Immature natural killer cell (primary cell): ENCODE measurements at regions not wholly inside any gene's neighbourhood (a gene's known extent, or its start where the extent isn't known, plus 50 kb on each side); places are given as distances from the start of the nearest gene placed in this dataset.

ENCODE experiments used
- DNase-seq, 3 donors: peaks; one replicate each; pipeline ENCODE4 v3.0.0; 2022; ENCODE audit warnings: mixed read lengths in 1 of 3
- H3K27ac Mint-ChIP-seq, 6 donors: one replicate each; pipeline ENCODE4 v1.8.0; 2020; ENCODE audit warnings: mixed read lengths in 6 of 6, mild to moderate bottlenecking in 5 of 6, inconsistent platforms in 4 of 6, moderate library complexity in 3 of 6
- H3K27me3 Mint-ChIP-seq, 3 donors: one replicate each; pipeline ENCODE4 v1.8.0; 2020 to 2021; ENCODE audit warnings: low read depth in 3 of 3, mild to moderate bottlenecking in 3 of 3, mixed read lengths in 3 of 3, moderate library complexity in 3 of 3, inconsistent platforms in 1 of 3
- H3K36me3 Mint-ChIP-seq, 3 donors: one replicate each; pipeline ENCODE4 v1.8.0; 2020; ENCODE audit warnings: mixed read lengths in 3 of 3, inconsistent platforms in 2 of 3, mild to moderate bottlenecking in 2 of 3
- H3K4me1 Mint-ChIP-seq, 2 donors: one replicate each; pipeline ENCODE4 v1.8.0; 2020; ENCODE audit warnings: inconsistent platforms in 2 of 2, mild to moderate bottlenecking in 2 of 2, mixed read lengths in 2 of 2, moderate library complexity in 1 of 2
- H3K4me3 Mint-ChIP-seq, 5 donors: one replicate each; pipeline ENCODE4 v1.8.0; 2020; ENCODE audit warnings: mild to moderate bottlenecking in 5 of 5, mixed read lengths in 5 of 5, inconsistent platforms in 3 of 5, moderate library complexity in 3 of 5
- H3K9me3 Mint-ChIP-seq, 6 donors: one replicate each; pipeline ENCODE4 v1.8.0; 2020; ENCODE audit warnings: mild to moderate bottlenecking in 6 of 6, mixed read lengths in 6 of 6, inconsistent platforms in 4 of 6, moderate library complexity in 3 of 6

DNA sequence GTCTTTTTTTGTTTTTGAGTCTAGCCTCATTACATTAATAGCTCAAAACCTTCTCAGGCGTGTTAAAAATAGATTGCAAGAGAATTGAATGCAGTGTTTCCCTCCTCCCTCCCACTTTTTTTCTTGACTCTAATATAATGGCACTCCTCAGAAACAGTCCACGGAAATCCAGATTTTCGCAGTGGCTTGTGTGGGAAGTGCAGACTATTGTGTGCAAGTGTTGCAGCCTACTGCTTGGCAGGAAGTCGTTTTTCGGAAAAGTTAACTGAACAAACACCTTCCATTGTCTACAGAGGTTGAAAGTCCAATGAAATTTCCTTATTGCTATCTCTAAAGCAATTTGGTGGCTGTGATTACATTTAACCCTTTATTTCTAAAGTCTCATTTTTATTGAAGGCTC is 147.9 kb upstream of the E2F7 start:
- peaks cover 2 to 21% (median 9%) of the 10 kb centered on the region in 6 donors for H3K9me3 Mint-ChIP-seq
- H3K36me3 Mint-ChIP-seq, result no peaks in the 10 kb centered on the region
- no peaks in the 10 kb centered on the region for H3K4me1 Mint-ChIP-seq
- no peak for DNase-seq
- no peak overlapping the region for H3K27ac Mint-ChIP-seq
- no peak overlapping the region for H3K4me3 Mint-ChIP-seq
- H3K27me3 Mint-ChIP-seq, result peaks cover 0 to 2% (median 0%) of the 10 kb centered on the region in 3 donors

DNA sequence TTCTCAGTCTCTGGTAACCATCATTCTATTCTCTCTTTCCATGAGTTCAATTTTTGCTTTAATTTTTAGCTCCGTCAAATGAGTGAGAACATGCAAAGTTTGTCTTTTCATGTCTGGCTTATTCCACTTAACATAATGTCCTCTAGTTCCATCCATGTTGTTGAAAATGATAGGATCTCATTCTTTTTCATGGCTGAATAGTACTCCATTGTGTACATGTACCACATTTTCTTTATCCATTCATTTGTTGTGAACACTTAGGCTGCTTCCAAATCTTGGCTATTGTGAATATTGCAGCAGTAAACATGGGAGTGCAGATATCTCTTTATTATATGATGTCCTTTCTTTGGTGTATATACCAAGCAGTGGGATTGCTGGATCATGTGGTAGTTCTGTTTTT is 145.4 kb upstream of the E2F7 start:
- Mint-ChIP-seq H3K27me3 (peaks cover 0 to 2% (median 0%) of the 10 kb centered on the region in 3 donors), H3K27ac (no peak overlapping the region), H3K36me3 (no peaks in the 10 kb centered on the region), H3K4me1 (no peaks in the 10 kb centered on the region), H3K9me3 (peaks cover 2 to 29% (median 8%) of the 10 kb centered on the region in 6 donors), H3K4me3 (no peak overlapping the region)
- DNase-seq, result no peak

DNA sequence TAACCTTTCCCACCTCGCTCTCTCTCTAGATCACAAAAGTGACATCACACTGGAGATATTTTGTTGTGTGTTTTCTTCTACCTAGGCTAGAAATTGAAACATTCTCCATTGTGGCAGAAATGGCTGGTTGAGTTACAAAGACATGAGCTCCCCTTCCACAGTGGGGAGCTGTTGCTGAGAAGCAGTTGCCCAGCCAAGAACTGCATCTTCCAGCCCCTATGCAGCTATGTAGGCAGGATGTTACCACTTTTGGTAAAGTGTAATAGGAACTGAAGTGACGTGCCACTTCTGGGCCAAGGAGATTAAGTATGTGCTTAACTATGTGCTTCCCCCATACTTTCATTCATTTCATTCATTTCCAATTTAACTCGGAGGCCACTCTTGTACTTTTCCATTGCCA is 138.7 kb upstream of the E2F7 start:
- no peaks in the 10 kb centered on the region for H3K36me3 Mint-ChIP-seq

DNA sequence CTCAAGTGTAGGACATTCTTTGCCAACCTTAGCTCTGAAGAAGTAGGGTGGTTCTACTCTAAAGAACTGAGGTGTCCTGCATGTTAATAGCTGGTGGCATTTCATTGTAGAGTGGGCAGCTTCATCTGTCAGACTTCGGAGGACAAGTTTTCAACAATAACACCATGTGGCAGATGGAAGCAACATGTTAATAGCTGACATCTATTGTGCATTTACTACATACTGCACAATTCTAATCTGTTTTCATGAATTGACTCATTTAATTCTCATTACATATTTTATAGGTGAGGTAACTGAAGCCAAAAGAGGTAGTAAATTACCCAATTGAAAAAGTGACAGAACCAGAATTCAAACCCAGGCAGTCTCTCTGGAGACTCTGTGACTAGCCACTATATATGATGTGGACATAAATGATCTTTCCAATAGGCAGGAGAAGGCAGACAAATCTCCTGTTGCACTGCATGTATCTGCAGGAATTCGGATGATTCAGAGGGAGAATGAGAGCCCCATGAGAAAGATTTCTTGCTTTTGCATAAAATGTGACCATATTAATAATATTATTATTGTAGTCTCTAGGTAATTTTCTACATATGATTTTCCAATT is 137.2 kb upstream of the E2F7 start:
- DNase-seq, result no peak
- no peaks in the 10 kb centered on the region for H3K36me3 Mint-ChIP-seq
- H3K27me3 Mint-ChIP-seq, result peaks cover 0 to 2% (median 0%) of the 10 kb centered on the region in 3 donors

More for the DNA sequence above, 138.7 kb upstream of the E2F7 start:
- Mint-ChIP-seq H3K4me3 (no peak overlapping the region), H3K27me3 (peaks cover 0 to 2% (median 0%) of the 10 kb centered on the region in 3 donors), H3K27ac (no peak overlapping the region), H3K4me1 (no peaks in the 10 kb centered on the region), H3K9me3 (peaks cover 0 to 14% (median 3%) of the 10 kb centered on the region in 6 donors)
- DNase-seq, result no peak

GRCh38 chr12:77189901-77190416 is 124.6 kb upstream of the E2F7 start:
- H3K27me3 Mint-ChIP-seq, result no peaks in the 10 kb centered on the region
- no peaks in the 10 kb centered on the region for H3K4me1 Mint-ChIP-seq

More for the DNA sequence above, 137.2 kb upstream of the E2F7 start:
- Mint-ChIP-seq H3K9me3 (peaks cover 0 to 8% (median 3%) of the 10 kb centered on the region in 6 donors), H3K4me1 (no peaks in the 10 kb centered on the region), H3K4me3 (no peak overlapping the region), H3K27ac (no peak overlapping the region)

GRCh38 chr12:77189458-77189857 is 124.1 kb upstream of the E2F7 start:
- DNase-seq, result no peak
- H3K27me3 Mint-ChIP-seq, result no peaks in the 10 kb centered on the region

More at GRCh38 chr12:77189901-77190416, 124.6 kb upstream of the E2F7 start:
- H3K9me3 Mint-ChIP-seq, result peaks cover 0 to 23% (median under 1%) of the 10 kb centered on the region in 6 donors
- H3K4me3 Mint-ChIP-seq, result no peak overlapping the region
- no peak overlapping the region for H3K27ac Mint-ChIP-seq
- H3K36me3 Mint-ChIP-seq, result no peaks in the 10 kb centered on the region
- DNase-seq, result no peak

GRCh38 chr12:77179515-77179914 is 114.1 kb upstream of the E2F7 start:
- no peak overlapping the region for H3K4me3 Mint-ChIP-seq
- H3K27ac Mint-ChIP-seq, result no peak overlapping the region
- H3K9me3 Mint-ChIP-seq, result peaks cover 0 to 18% (median 6%) of the 10 kb centered on the region in 6 donors
- peaks cover 0 to 4% (median 3%) of the 10 kb centered on the region in 3 donors for H3K36me3 Mint-ChIP-seq
- H3K4me1 Mint-ChIP-seq, result no peaks in the 10 kb centered on the region
- H3K27me3 Mint-ChIP-seq, result no peaks in the 10 kb centered on the region
- DNase-seq, result no peak

More at GRCh38 chr12:77189458-77189857, 124.1 kb upstream of the E2F7 start:
- H3K36me3 Mint-ChIP-seq, result no peaks in the 10 kb centered on the region
- H3K4me1 Mint-ChIP-seq, result no peaks in the 10 kb centered on the region
- no peak overlapping the region for H3K4me3 Mint-ChIP-seq
- no peak overlapping the region for H3K27ac Mint-ChIP-seq
- H3K9me3 Mint-ChIP-seq, result peaks cover 0 to 20% (median under 1%) of the 10 kb centered on the region in 6 donors

- Mint-ChIP-seq H3K27me3 (peaks cover 0 to 2% (median 0%) of the 10 kb centered on the region in 3 donors), H3K36me3 (no peaks in the 10 kb centered on the region), H3K9me3 (peaks cover 0 to 13% (median 6%) of the 10 kb centered on the region in 6 donors), H3K27ac (no peak overlapping the region), H3K4me1 (no peaks in the 10 kb centered on the region), H3K4me3 (no peak overlapping the region)
- no peak for DNase-seq
Measured at GRCh38 chr12:77167801-77168200, 102.4 kb upstream of the E2F7 start.

- Mint-ChIP-seq H3K4me1 (no peaks in the 10 kb centered on the region), H3K9me3 (peaks cover 0 to 13% (median 3%) of the 10 kb centered on the region in 6 donors), H3K4me3 (no peak overlapping the region), H3K27me3 (peaks cover 0 to 2% (median 0%) of the 10 kb centered on the region in 3 donors), H3K27ac (no peak overlapping the region), H3K36me3 (no peaks in the 10 kb centered on the region)
- no peak for DNase-seq
Measured at GRCh38 chr12:77166696-77167095, 101.3 kb upstream of the E2F7 start.

GRCh38 chr12:77163074-77164038 is 98.0 kb upstream of the E2F7 start:
- Mint-ChIP-seq H3K27me3 (no peaks in the 10 kb centered on the region), H3K27ac (no peak overlapping the region), H3K9me3 (peaks cover 0 to 13% (median 0%) of the 10 kb centered on the region in 6 donors), H3K4me1 (no peaks in the 10 kb centered on the region), H3K4me3 (no peak overlapping the region), H3K36me3 (no peaks in the 10 kb centered on the region)
- no peak for DNase-seq

- no peak for DNase-seq
- Mint-ChIP-seq H3K4me1 (no peaks in the 10 kb centered on the region), H3K36me3 (no peaks in the 10 kb centered on the region), H3K27me3 (no peaks in the 10 kb centered on the region), H3K4me3 (no peak overlapping the region), H3K9me3 (peaks cover 0 to 13% (median 0%) of the 10 kb centered on the region in 6 donors), H3K27ac (no peak overlapping the region)
Measured at GRCh38 chr12:77161944-77162343, 96.6 kb upstream of the E2F7 start.

GRCh38 chr12:77160931-77161330 is 95.6 kb upstream of the E2F7 start:
- Mint-ChIP-seq H3K36me3 (no peaks in the 10 kb centered on the region), H3K4me1 (no peaks in the 10 kb centered on the region), H3K4me3 (no peak overlapping the region), H3K9me3 (peaks cover 0 to 10% (median 0%) of the 10 kb centered on the region in 6 donors), H3K27ac (no peak overlapping the region), H3K27me3 (no peaks in the 10 kb centered on the region)
- no peak for DNase-seq

DNA sequence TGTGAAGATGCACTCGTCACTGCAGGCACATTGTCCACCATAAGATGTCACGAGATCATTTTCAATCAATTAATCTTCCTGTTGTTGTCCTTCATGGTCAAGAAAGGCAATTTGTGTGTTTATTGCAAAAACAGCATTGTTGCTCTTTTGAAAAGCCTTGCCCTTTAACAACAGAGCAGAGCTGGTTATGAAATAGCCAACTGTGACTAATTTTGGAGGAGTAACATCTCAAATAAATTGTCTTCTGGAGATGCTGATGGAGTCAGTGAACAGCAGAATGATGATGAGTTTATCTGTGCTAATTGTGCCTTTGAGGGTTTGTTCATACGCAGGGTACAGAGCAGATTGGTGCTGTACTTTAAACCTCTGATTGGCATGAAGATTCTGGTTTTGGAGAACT is 88.3 kb upstream of the E2F7 start:
- Mint-ChIP-seq H3K36me3 (no peaks in the 10 kb centered on the region), H3K27ac (no peak overlapping the region), H3K27me3 (no peaks in the 10 kb centered on the region), H3K4me3 (no peak overlapping the region), H3K4me1 (no peaks in the 10 kb centered on the region), H3K9me3 (peaks cover 0 to 11% (median 0%) of the 10 kb centered on the region in 6 donors)
- no peak for DNase-seq
